ENCODE measurements at regions not wholly inside any gene's neighbourhood (a gene's known extent, or its start where the extent isn't known, plus 50 kb on each side); places are given as distances from the start of the nearest gene placed in this dataset.

- TF ChIP-seq ZNF114 (CRISPR knock-in tag; IDR thresholded peaks at IDR 0.05): no peak
- TF ChIP-seq CTCF (conservative IDR thresholded peaks at IDR 0.05; ENCODE audit: low read depth in 2 of 2): no peak
- TF ChIP-seq EZH2 (IDR thresholded peaks at IDR 0.05; ENCODE audit: low read depth, unreplicated experiment): no peak
- no peak for TF ChIP-seq CREB1 (CRISPR knock-in tag; IDR thresholded peaks at IDR 0.05; ENCODE audit: low read depth)
- no peak for TF ChIP-seq REST (IDR thresholded peaks at IDR 0.05; ENCODE audit: unreplicated experiment)
- no peak for TF ChIP-seq ZNF462 (CRISPR knock-in tag; IDR thresholded peaks at IDR 0.05)
- TF ChIP-seq STAT1 (IDR thresholded peaks at IDR 0.05; ENCODE audit: unreplicated experiment): no peak
- TF ChIP-seq JUNB (IDR thresholded peaks at IDR 0.05; ENCODE audit: unreplicated experiment): no peak
- TF ChIP-seq NANOG (IDR thresholded peaks at IDR 0.05; ENCODE audit: borderline replicate concordance): no peak
- Histone ChIP-seq H4K20me1 (replicated peaks; ENCODE audit: insufficient read depth) (no peaks in the 10 kb centered on the region), H3K4me1 (ENCODE audit: insufficient read depth) (no peaks in the 10 kb centered on the region; the same call in 1 of the 2 replicates), H3K4me3 (no peak overlapping the region), H3K4me2 (no peak overlapping the region), H3K9me2 (ENCODE audit: insufficient read depth) (no peaks in the 10 kb centered on the region), H3K79me2 (replicated peaks; ENCODE audit: insufficient read depth) (no peaks in the 10 kb centered on the region), H2AFZ (no peak overlapping the region), H3K27ac (ENCODE audit: low read depth) (no peak overlapping the region), H3K36me3 (ENCODE audit: insufficient read depth) (no peaks in the 10 kb centered on the region), H3F3A (replicated peaks; ENCODE audit: low read depth) (no peaks in the 10 kb centered on the region), H3K27me3 (ENCODE audit: insufficient read depth) (no peaks in the 10 kb centered on the region)
- Mint-ChIP-seq H3K27ac (no peak overlapping the region), H3K27me3 (ENCODE audit: insufficient read depth, low read depth, poor library complexity) (no peaks in the 10 kb centered on the region), H3K4me1 (no peaks in the 10 kb centered on the region; the same call in 2 of the 3 replicates), H3K36me3 (ENCODE audit: low read depth) (no peaks in the 10 kb centered on the region), H3K4me3 (no peak overlapping the region), H3K9me3 (no peaks in the 10 kb centered on the region)
- no peak for ATAC-seq
- no peak for DNase-seq (ENCODE audit: low spot score)
Measured at GRCh38 chr1:209527993-209528717, 55.4 kb upstream of the CAMK1G start.

All from GM23338 (cell line).